CD14-positive monocyte (primary cell): ENCODE measurements at regions not wholly inside any gene's neighbourhood (a gene's known extent, or its start where the extent isn't known, plus 50 kb on each side); places are given as distances from the start of the nearest gene placed in this dataset.

Experiments used
- DNase-seq, 3 donors: peaks; one replicate each; pipeline ENCODE4 v3.0.0-alpha.2; 2011 to 2022
- H2AFZ ChIP-seq: 2 replicates; pipeline ENCODE4 v1.6.0; 2012; ENCODE audit warnings: mild to moderate bottlenecking, low read depth, low read length, inconsistent platforms; ENCODE audit not compliant: insufficient read depth, poor library complexity, severe bottlenecking
- H3K27ac ChIP-seq, 2 donors: 1 replicate in 1 of 2; 2 replicates in 1 of 2; pipeline ENCODE4 v1.5.1; 2012 to 2013; ENCODE audit warnings: low read length in 2 of 2, control low read depth in 1 of 2, inconsistent platforms in 1 of 2, low read depth in 1 of 2, mild to moderate bottlenecking in 1 of 2
- H3K27me3 ChIP-seq, 2 donors: one replicate each; pipeline versions ENCODE4 v1.6.0 to v1.6.1; 2011 to 2013; ENCODE audit warnings: low read length in 2 of 2; ENCODE audit not compliant: control insufficient read depth in 2 of 2, insufficient read depth in 2 of 2
- H3K36me3 ChIP-seq, 2 donors: replicated peaks in 1 of 2; 1 replicate in 1 of 2; 2 replicates in 1 of 2; pipeline versions ENCODE4 v1.5.1 to v1.6.1; 2012 to 2013; ENCODE audit warnings: low read length in 2 of 2, control low read depth in 1 of 2, inconsistent platforms in 1 of 2, mild to moderate bottlenecking in 1 of 2; ENCODE audit not compliant: insufficient read depth in 2 of 2, control insufficient read depth in 1 of 2
- H3K4me1 ChIP-seq, 2 donors: 1 replicate in 1 of 2; 2 replicates in 1 of 2; pipeline versions ENCODE4 v1.5.1 to v1.6.1; 2012 to 2013; ENCODE audit warnings: low read length in 2 of 2, control low read depth in 1 of 2, inconsistent platforms in 1 of 2, mild to moderate bottlenecking in 1 of 2, moderate library complexity in 1 of 2; ENCODE audit not compliant: insufficient read depth in 2 of 2, control insufficient read depth in 1 of 2
- H3K4me2 ChIP-seq: replicated peaks from 2 replicates; pipeline ENCODE3; 2012; ENCODE audit warnings: low read length, moderate library complexity, mild to moderate bottlenecking; ENCODE audit not compliant: poor library complexity, severe bottlenecking; ENCODE audit errors: extremely low read depth
- H3K4me3 ChIP-seq, 3 experiments: fragments of 200-600 bp in 1 of 3; sonication (generic) in 1 of 3; replicated peaks in 1 of 3; 1 replicate in 2 of 3; 2 replicates in 1 of 3; pipeline ENCODE4 v1.5.1; 2011 to 2013; ENCODE audit warnings: low read length in 3 of 3, mild to moderate bottlenecking in 3 of 3, control low read depth in 2 of 3, low read depth in 2 of 3, inconsistent platforms in 1 of 3, moderate library complexity in 1 of 3
- H3K79me2 ChIP-seq: 2 replicates; pipeline ENCODE4 v1.6.0; 2012; ENCODE audit warnings: mild to moderate bottlenecking, control low read depth, inconsistent platforms, low read length, moderate library complexity; ENCODE audit not compliant: insufficient read depth
- H3K9ac ChIP-seq: 2 replicates; pipeline ENCODE4 v1.6.0; 2017; ENCODE audit warnings: low read length, mild to moderate bottlenecking; ENCODE audit not compliant: insufficient read depth, poor library complexity, severe bottlenecking
- H3K9me3 ChIP-seq, 2 donors: replicated peaks in 1 of 2; 1 replicate in 1 of 2; 2 replicates in 1 of 2; pipeline versions ENCODE4 v1.5.1 to v1.6.1; 2012 to 2013; ENCODE audit warnings: low read length in 2 of 2, control low read depth in 1 of 2; ENCODE audit not compliant: control insufficient read depth in 1 of 2, insufficient read depth in 1 of 2
- H4K20me1 ChIP-seq: 2 replicates; pipeline ENCODE4 v1.6.0; 2012; ENCODE audit warnings: mild to moderate bottlenecking, low read length, control low read depth, moderate library complexity; ENCODE audit not compliant: insufficient read depth
- H3K27ac Mint-ChIP-seq, 7 donors: one replicate each; pipeline ENCODE4 v1.8.0; 2020; ENCODE audit warnings: mild to moderate bottlenecking in 7 of 7, mixed read lengths in 7 of 7, moderate library complexity in 6 of 7, inconsistent platforms in 2 of 7
- H3K27me3 Mint-ChIP-seq, 3 donors: one replicate each; pipeline ENCODE4 v1.8.0; 2021 to 2022; ENCODE audit warnings: low read depth in 3 of 3, mild to moderate bottlenecking in 3 of 3, mixed read lengths in 3 of 3, moderate library complexity in 3 of 3, inconsistent platforms in 1 of 3
- H3K36me3 Mint-ChIP-seq, 2 donors: one replicate each; pipeline ENCODE4 v1.8.0; 2020; ENCODE audit warnings: mixed read lengths in 2 of 2, inconsistent platforms in 1 of 2, mild to moderate bottlenecking in 1 of 2
- H3K4me1 Mint-ChIP-seq: one replicate; pipeline ENCODE4 v1.8.0; 2020; ENCODE audit warnings: mild to moderate bottlenecking, mixed read lengths
- H3K4me3 Mint-ChIP-seq, 2 donors: one replicate each; pipeline ENCODE4 v1.8.0; 2020; ENCODE audit warnings: mild to moderate bottlenecking in 2 of 2, mixed read lengths in 2 of 2, moderate library complexity in 1 of 2
- H3K9me3 Mint-ChIP-seq, 7 donors: one replicate each; pipeline ENCODE4 v1.8.0; 2020 to 2022; ENCODE audit warnings: mixed read lengths in 7 of 7, mild to moderate bottlenecking in 6 of 7, moderate library complexity in 6 of 7, inconsistent platforms in 2 of 7
- CTCF ChIP-seq: fragments of 200-600 bp; IDR thresholded peaks from one replicate; pipeline ENCODE4 v1.8.0; 2022; ENCODE audit warnings: antibody characterized with exemption, mild to moderate bottlenecking
- WGBS: methylation state at CpG from one replicate; pipeline ENCODE4 v1.1.5; 2013; ENCODE audit warnings: missing lambda C conversion rate; ENCODE audit not compliant: insufficient coverage; 5-methylcytosine and 5-hydroxymethylcytosine counted together
- intact Hi-C, 2 donors: fragments of 100-400 bp; cut with micrococcal nuclease; formaldehyde crosslinking; loops; one replicate each; pipeline versions ENCODE4 v1.15.0 to v1.15.1; 2023

GRCh38 chr6:2558861-2559801, 191.6 kb downstream of the MYLK4 start:
- 97% methylated on average over 16 of the region's 25 CpGs for WGBS
- Histone ChIP-seq H3K36me3 (no peaks in the 10 kb centered on the region), H3K4me3 (no peak overlapping the region), H3K9me3 (no peaks in the 10 kb centered on the region), H3K4me1 (no peaks in the 10 kb centered on the region), H3K4me2 (no peak overlapping the region), H3K9ac (no peak overlapping the region), H4K20me1 (no peaks in the 10 kb centered on the region), H3K27ac (no peak overlapping the region), H3K27me3 (peaks cover 0 to 3% of the 10 kb centered on the region in 2 donors), H3K79me2 (no peaks in the 10 kb centered on the region), H2AFZ (no peak overlapping the region)
- no peaks in the 10 kb centered on the region for H3K9me3 Mint-ChIP-seq
- no peak overlapping the region for H3K4me3 Mint-ChIP-seq
- H3K4me1 Mint-ChIP-seq: peaks cover 6% of the 10 kb centered on the region
- intact Hi-C loops: no loop called here
- peaks cover 11 to 26% (median 12%) of the 10 kb centered on the region in 3 donors for H3K27me3 Mint-ChIP-seq
- H3K27ac Mint-ChIP-seq: peak overlapping the region in 1 of 7 donors; percentile 39
- DNase-seq: no peak
- H3K36me3 Mint-ChIP-seq: no peaks in the 10 kb centered on the region
- no peak for TF ChIP-seq CTCF

GRCh38 chr6:2558098-2558680, 192.5 kb downstream of the MYLK4 start:
- Mint-ChIP-seq H3K4me1 (no peaks in the 10 kb centered on the region), H3K4me3 (no peak overlapping the region), H3K27me3 (peaks cover 13 to 25% (median 16%) of the 10 kb centered on the region in 3 donors), H3K27ac (no peak overlapping the region), H3K9me3 (no peaks in the 10 kb centered on the region), H3K36me3 (peaks cover 0 to 2% of the 10 kb centered on the region in 2 donors)
- WGBS: 100% methylated on average over 5 of the region's 13 CpGs
- no peaks in the 10 kb centered on the region for H3K79me2 ChIP-seq
- no peak overlapping the region for H3K27ac ChIP-seq
- H3K9ac ChIP-seq: no peak overlapping the region
- no peak for TF ChIP-seq CTCF
- no peak for DNase-seq
- no peak overlapping the region for H3K4me3 ChIP-seq
- no peaks in the 10 kb centered on the region for H3K9me3 ChIP-seq
- intact Hi-C loops: no loop called here
- peaks cover 0 to 3% of the 10 kb centered on the region in 2 donors for H3K27me3 ChIP-seq
- H3K36me3 ChIP-seq: no peaks in the 10 kb centered on the region
- H2AFZ ChIP-seq: no peak overlapping the region
- no peaks in the 10 kb centered on the region for H3K4me1 ChIP-seq
- H3K4me2 ChIP-seq: no peak overlapping the region
- H4K20me1 ChIP-seq: no peaks in the 10 kb centered on the region
